Cardiac fibroblast (primary cell): ENCODE measurements at regions not wholly inside any gene's neighbourhood (a gene's known extent, or its start where the extent isn't known, plus 50 kb on each side); places are given as distances from the start of the nearest gene placed in this dataset.

Experiments
- DNase-seq, 2 donors: peaks; one replicate each; pipeline versions ENCODE4 v3.0.0 to v3.0.0-alpha.2; 2010; ENCODE audit warnings: low read depth in 2 of 2
- H3K4me3 ChIP-seq, 2 donors: replicated peaks in 1 of 2; 1 replicate in 1 of 2; 2 replicates in 1 of 2; pipeline ENCODE4 v1.5.1; 2011; ENCODE audit warnings: low read depth in 2 of 2, low read length in 2 of 2, mild to moderate bottlenecking in 2 of 2, moderate library complexity in 1 of 2
- TF ChIP-seq, protein P1 (sequence below): IDR thresholded peaks from one replicate; pipeline ENCODE4 v1.5.1; 2011; ENCODE audit warnings: low read depth, mild to moderate bottlenecking, low read length, inconsistent platforms

DNA sequence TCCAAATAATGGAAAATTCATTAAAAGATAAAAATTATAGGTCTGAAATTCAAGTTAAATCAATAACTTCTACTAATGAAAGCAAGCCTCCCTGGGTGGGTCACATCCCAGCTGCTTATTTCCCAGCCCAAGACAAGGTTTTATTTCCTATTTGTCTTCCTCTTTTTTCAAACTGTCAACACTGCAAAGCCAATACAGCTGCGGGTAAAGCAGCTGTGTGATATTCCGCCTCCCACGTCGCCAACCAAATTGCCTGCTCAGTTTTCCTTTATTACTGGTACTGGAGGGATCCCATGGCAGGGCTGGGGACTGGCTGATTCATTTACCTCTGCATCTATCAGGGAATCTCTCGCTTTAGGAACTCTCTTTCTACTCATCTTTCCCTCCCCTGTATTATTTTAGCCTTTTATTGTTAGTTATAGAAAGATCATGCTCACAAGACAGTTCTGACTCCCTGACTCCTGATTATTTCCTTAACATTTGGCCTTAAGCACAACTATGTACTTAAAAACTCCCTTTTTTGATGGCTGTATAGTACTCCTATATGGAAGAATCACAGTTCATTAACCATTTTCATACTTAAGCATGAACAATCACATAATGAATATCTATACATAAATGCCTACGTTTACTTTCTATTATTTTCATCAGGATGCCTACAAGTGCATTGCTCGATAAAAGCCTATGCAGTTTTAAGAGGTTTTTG lies 253.1 kb downstream of the CDCA7 start:
- TF ChIP-seq, protein P1, sequence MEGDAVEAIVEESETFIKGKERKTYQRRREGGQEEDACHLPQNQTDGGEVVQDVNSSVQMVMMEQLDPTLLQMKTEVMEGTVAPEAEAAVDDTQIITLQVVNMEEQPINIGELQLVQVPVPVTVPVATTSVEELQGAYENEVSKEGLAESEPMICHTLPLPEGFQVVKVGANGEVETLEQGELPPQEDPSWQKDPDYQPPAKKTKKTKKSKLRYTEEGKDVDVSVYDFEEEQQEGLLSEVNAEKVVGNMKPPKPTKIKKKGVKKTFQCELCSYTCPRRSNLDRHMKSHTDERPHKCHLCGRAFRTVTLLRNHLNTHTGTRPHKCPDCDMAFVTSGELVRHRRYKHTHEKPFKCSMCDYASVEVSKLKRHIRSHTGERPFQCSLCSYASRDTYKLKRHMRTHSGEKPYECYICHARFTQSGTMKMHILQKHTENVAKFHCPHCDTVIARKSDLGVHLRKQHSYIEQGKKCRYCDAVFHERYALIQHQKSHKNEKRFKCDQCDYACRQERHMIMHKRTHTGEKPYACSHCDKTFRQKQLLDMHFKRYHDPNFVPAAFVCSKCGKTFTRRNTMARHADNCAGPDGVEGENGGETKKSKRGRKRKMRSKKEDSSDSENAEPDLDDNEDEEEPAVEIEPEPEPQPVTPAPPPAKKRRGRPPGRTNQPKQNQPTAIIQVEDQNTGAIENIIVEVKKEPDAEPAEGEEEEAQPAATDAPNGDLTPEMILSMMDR = no peak
- no peak for DNase-seq
- no peak overlapping the region for H3K4me3 ChIP-seq

DNA sequence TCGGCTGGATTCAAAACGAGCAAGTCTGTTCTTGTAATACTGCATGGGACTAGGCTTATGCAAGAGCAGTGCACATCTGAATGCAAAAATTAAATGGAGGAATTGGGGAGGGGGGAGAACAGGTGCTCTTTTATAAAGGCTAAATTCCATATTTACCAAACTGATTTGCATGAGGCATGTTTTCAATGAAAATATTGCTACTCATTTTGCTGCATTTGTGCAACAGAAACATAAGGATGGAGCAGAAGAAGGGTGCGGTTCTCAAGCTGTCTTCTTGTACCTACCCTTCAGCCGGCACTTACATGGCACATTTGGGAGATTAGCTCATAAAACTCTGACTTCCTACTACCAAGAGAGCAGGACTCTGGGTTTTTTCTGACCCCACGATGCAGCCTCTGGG lies 256.4 kb downstream of the CDCA7 start:
- DNase-seq = no peak
- TF ChIP-seq, protein P1 = no peak
- no peak overlapping the region for H3K4me3 ChIP-seq

DNA sequence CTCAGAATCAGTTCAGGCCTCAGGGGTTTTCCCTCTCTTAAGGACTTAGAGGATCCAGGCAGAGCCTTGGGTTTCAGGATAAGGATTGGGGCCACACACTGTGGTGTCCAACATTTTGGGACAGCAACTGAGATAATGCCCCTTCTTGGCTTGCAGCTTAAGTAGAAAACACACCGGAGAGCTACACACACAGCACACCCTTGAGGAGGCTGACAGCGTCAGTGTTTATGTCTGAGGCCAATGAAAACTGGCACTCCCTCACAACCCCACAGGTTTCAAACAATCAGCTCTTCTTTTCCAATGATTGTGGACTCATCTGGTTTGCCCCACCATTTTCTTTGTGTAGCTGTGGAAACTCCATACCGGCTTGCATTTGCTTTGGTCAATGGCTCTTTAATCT lies 257.7 kb downstream of the CDCA7 start:
- TF ChIP-seq, protein P1 = no peak

DNA sequence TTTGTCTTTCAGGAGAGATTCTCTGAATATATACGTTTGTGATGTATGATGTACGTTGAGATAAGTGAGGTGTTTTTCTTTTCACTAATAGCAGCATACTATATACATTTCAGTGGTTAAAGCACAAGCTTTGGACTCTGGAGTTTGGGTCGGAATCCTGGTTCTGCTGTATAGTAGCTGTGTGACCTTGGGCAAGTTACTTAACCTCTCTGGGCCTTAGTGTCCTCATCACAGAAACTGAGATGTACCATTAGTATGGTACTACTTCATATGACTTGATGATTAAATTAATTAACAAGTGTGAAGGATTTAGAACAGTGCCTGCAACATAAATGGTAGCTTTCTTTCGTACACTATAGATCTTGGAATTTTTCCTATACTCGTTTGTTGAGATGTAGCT lies 258.7 kb downstream of the CDCA7 start:
- TF ChIP-seq, protein P1 = no peak
- no peak for DNase-seq

More for the DNA sequence above, 257.7 kb downstream of the CDCA7 start:
- no peak overlapping the region for H3K4me3 ChIP-seq
- DNase-seq = no peak

DNA sequence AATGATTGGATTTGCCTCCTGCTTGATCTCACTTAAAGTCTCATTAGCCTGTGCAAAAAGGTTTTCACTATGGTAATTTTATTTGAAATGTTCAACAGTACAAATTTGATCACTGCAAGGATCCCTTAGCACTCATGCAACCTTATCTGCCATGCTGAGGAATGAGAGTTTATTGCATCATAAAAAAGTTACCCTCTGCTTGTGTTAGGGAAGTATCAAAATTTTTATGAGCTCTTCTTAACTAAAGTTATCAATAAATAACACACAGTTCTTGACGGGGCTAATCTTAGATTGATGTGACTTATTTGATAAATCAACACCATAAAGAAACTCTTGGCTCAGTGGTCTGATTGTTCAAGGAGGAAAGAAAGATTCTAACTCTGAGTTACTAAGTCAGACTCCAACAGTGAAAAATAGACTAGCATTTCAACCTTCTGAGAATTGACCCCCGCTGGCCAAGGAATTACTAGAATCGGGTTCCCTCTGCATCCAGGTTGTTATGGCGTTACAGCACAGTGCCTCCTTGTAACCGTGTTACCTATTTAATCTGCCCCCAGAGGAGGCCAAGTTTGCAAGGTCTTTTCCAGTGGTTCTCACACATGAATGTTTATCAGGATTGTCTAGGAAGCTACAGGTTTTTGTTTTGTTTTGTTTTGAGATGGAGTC lies 259.7 kb downstream of the CDCA7 start:
- H3K4me3 ChIP-seq = no peak overlapping the region
- TF ChIP-seq, protein P1 = no peak
- DNase-seq = no peak

More for the DNA sequence above, 258.7 kb downstream of the CDCA7 start:
- no peak overlapping the region for H3K4me3 ChIP-seq

DNA sequence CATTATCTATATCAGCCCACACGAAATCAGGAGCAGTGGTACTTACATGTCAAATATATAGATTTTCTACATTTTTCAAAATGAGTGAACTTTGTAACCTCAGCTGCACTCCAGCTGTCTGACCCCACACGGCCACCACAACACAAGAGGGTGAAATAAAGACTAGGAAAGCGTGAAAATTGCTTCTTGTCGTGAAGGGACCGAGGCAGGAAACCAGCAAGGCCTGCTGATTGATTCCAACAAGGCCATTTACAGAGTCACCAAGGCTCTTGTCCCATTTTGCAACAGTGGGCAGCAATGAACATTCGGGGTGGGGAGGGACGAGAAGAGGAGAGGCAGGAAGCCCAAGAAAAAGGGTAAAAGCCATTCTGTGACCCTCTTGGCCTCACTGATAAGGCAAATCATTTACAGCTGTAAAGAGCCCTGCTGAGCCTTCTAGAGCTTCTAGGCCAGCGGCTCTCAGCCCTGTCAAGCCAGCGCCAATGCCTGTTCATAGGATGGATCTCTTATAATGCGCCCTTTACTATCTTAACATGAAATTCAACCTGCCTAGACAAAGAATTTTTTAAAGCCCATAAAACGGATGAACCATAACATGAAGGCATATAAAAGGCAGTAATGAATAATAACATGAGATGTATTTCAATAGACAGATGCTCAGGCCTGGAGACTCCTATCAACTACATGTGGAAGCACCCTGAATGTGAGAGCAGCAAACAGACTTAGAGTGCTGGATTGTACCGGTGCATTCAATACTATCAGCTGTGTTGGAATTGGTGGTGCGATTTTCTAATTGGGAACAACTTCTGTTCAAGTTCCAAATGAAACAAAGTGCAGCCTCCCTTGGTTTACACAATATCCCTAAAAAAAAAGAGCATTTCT lies 269.0 kb downstream of the CDCA7 start:
- no peak overlapping the region for H3K4me3 ChIP-seq
- TF ChIP-seq, protein P1 = no peak
- DNase-seq = no peak
